ENCODE measurements at regions not wholly inside any gene's neighbourhood (a gene's known extent, or its start where the extent isn't known, plus 50 kb on each side); places are given as distances from the start of the nearest gene placed in this dataset.

DNA sequence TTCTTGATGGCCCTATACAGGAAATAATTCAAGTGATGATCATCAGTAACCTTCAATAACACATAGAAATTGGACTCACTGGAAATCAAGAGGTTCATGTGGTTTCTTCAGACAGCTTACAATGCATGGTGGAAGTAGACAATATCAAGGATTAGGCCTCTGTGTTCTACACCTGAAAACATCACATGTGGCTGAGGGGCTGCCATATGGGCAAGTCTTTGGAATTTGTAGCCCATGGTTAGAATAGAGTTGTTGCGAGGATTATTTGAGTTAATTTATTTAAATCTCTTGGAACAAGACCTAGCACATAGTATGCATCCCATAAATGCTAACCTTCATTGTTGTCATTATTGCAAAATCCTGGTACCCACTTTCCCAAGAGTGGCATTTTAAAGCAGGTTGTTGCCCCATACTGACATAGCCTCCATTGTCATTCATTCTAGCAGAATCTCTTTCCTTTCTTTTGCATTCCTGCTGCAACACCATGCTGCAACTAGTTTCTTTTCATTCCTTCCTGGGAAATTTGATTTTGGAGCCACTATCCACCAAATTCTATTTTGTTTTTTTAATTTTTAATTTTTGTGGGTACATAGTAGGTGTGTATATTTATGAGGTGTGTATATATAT lies 352.7 kb upstream of the NAV3 start:
- TF ChIP-seq EZH2phosphoT487 (IDR thresholded peaks at IDR 0.05) (no peak), EZH2 (IDR thresholded peaks at IDR 0.05) (no peak), CTCF (IDR thresholded peaks at IDR 0.05) (no peak)
- Histone ChIP-seq H3K9ac (no peak overlapping the region), H3K4me1 (no peaks in the 10 kb centered on the region), H3K36me3 (no peaks in the 10 kb centered on the region), H3K27ac (no peak overlapping the region), H3K4me2 (no peak overlapping the region), H4K20me1 (ENCODE audit: low read depth) (no peaks in the 10 kb centered on the region), H3F3A (ENCODE audit: low read depth) (no peaks in the 10 kb centered on the region), H3K27me3 (no peaks in the 10 kb centered on the region), H3K9me3 (ENCODE audit: low read depth) (no peaks in the 10 kb centered on the region), H3K4me3 (no peak overlapping the region), H3K79me2 (ENCODE audit: low read depth) (no peaks in the 10 kb centered on the region), H2AFZ (replicated peaks) (no peak overlapping the region)
- H3K4me1 Mint-ChIP-seq = no peaks in the 10 kb centered on the region
- H3K27me3 Mint-ChIP-seq (ENCODE audit: insufficient read depth, low read depth) = no peaks in the 10 kb centered on the region
- no peaks in the 10 kb centered on the region for H3K36me3 Mint-ChIP-seq
- no peak overlapping the region for H3K27ac Mint-ChIP-seq
- DNase-seq (ENCODE audit: low spot score) = peak; percentile 9
- no peaks in the 10 kb centered on the region for H3K9me3 Mint-ChIP-seq
- no peak overlapping the region for H3K4me3 Mint-ChIP-seq

GRCh38 chr12:77471801-77472200 lies 358.9 kb upstream of the NAV3 start:
- Mint-ChIP-seq H3K27me3 (ENCODE audit: insufficient read depth, low read depth) (no peaks in the 10 kb centered on the region), H3K36me3 (no peaks in the 10 kb centered on the region), H3K9me3 (no peaks in the 10 kb centered on the region), H3K27ac (no peak overlapping the region), H3K4me3 (no peak overlapping the region), H3K4me1 (peaks cover 3% of the 10 kb centered on the region)
- Histone ChIP-seq H3K27me3 (no peaks in the 10 kb centered on the region), H3K9ac (no peak overlapping the region), H3K79me2 (ENCODE audit: low read depth) (no peaks in the 10 kb centered on the region), H4K20me1 (ENCODE audit: low read depth) (no peaks in the 10 kb centered on the region), H3K9me3 (ENCODE audit: low read depth) (no peaks in the 10 kb centered on the region), H3K4me3 (no peak overlapping the region), H3K36me3 (no peaks in the 10 kb centered on the region), H3K4me2 (no peak overlapping the region), H3K27ac (no peak overlapping the region), H3K4me1 (no peaks in the 10 kb centered on the region), H2AFZ (replicated peaks) (no peak overlapping the region), H3F3A (ENCODE audit: low read depth) (no peaks in the 10 kb centered on the region)
- DNase-seq (ENCODE audit: low spot score) = no peak
- TF ChIP-seq EZH2 (IDR thresholded peaks at IDR 0.05) = no peak
- TF ChIP-seq CTCF (IDR thresholded peaks at IDR 0.05) = no peak
- TF ChIP-seq EZH2phosphoT487 (IDR thresholded peaks at IDR 0.05) = no peak

DNA sequence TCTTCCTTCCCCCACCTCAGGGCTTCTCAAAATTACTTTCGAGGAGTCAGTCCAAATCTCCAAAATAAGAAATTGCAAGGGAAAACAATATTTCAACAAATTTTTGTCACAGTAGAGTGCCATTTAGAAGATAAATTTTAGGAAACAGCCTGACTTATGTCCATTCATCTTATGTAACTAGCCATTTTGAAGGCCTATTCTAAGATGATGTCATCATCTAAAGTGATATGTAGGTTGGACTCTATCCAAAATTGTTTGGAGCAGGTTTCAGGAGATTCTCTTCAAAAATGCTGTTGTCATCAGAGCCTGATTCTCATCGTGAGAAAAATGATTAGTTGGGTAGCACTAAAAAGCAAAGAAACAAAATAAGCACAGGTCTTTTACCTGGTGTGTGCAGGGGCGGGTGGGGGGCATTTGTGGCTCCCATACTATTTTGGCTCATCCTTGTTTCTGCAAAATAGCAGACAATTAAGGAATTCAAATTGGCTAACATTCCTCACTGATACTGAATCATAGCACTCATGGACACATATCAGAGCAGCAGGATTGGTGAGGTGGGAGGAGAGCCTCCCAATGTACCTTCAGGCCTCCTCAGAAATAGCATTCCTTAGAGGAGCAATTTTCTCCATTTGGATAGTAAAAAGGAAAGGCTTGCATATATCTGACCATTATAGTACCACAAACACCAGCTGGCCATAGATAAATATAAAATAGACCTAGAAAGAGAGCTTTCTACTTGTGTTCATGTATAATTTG lies 360.9 kb upstream of the NAV3 start:
- H3K36me3 Mint-ChIP-seq = no peaks in the 10 kb centered on the region
- Histone ChIP-seq H3K79me2 (ENCODE audit: low read depth) (no peaks in the 10 kb centered on the region), H3K4me2 (no peak overlapping the region), H3K9me3 (ENCODE audit: low read depth) (no peaks in the 10 kb centered on the region), H2AFZ (replicated peaks) (no peak overlapping the region), H3K4me3 (no peak overlapping the region), H4K20me1 (ENCODE audit: low read depth) (no peaks in the 10 kb centered on the region), H3K4me1 (no peaks in the 10 kb centered on the region), H3K36me3 (no peaks in the 10 kb centered on the region), H3K9ac (no peak overlapping the region), H3K27me3 (no peaks in the 10 kb centered on the region), H3K27ac (no peak overlapping the region), H3F3A (ENCODE audit: low read depth) (no peaks in the 10 kb centered on the region)
- H3K9me3 Mint-ChIP-seq = no peaks in the 10 kb centered on the region
- H3K27ac Mint-ChIP-seq = no peak overlapping the region
- H3K27me3 Mint-ChIP-seq (ENCODE audit: insufficient read depth, low read depth) = no peaks in the 10 kb centered on the region
- TF ChIP-seq CTCF (IDR thresholded peaks at IDR 0.05) (no peak), EZH2phosphoT487 (IDR thresholded peaks at IDR 0.05) (no peak), EZH2 (IDR thresholded peaks at IDR 0.05) (no peak)
- H3K4me3 Mint-ChIP-seq = no peak overlapping the region
- H3K4me1 Mint-ChIP-seq = peaks cover 3% of the 10 kb centered on the region
- DNase-seq (ENCODE audit: low spot score) = no peak

All from neural progenitor cell (in vitro differentiated cells).